Keratinocyte (primary cell): ENCODE measurements at regions not wholly inside any gene's neighbourhood (a gene's known extent, or its start where the extent isn't known, plus 50 kb on each side); places are given as distances from the start of the nearest gene placed in this dataset.

Experiments used
- DNase-seq: peaks from one replicate; pipeline ENCODE4 v3.0.0-alpha.2; 2011; ENCODE audit warnings: low read depth, missing footprints, low spot score
- FAIRE-seq: peaks from 2 replicates; lab custom pipeline; 2011; peaks lifted over from hg19 to GRCh38; lab: Jason Lieb, UNC
- H2AFZ ChIP-seq: 2 replicates; pipeline ENCODE4 v1.6.0; 2012; ENCODE audit warnings: low read length, control low read depth, inconsistent platforms; ENCODE audit not compliant: control insufficient read depth
- H3K27ac ChIP-seq: 2 replicates; pipeline ENCODE4 v1.5.1; 2011; ENCODE audit warnings: low read length; ENCODE audit not compliant: control insufficient read depth, insufficient read depth
- H3K27me3 ChIP-seq: 3 replicates; pipeline ENCODE4 v1.6.0; 2011; ENCODE audit warnings: low read length; ENCODE audit not compliant: control insufficient read depth, insufficient read depth; ENCODE audit errors: extremely low read depth
- H3K36me3 ChIP-seq, 2 experiments: 2 replicates in 1 of 2; 3 replicates in 1 of 2; pipeline ENCODE4 v1.5.1; 2011; ENCODE audit warnings: low read length in 2 of 2, mild to moderate bottlenecking in 1 of 2; ENCODE audit not compliant: control insufficient read depth in 2 of 2, insufficient read depth in 2 of 2; ENCODE audit errors: extremely low read depth in 1 of 2
- H3K4me1 ChIP-seq: 3 replicates; pipeline ENCODE4 v1.5.1; 2011; ENCODE audit warnings: low read length; ENCODE audit not compliant: control insufficient read depth, insufficient read depth; ENCODE audit errors: extremely low read depth
- H3K4me2 ChIP-seq: 3 replicates; pipeline ENCODE4 v1.6.0; 2011; ENCODE audit warnings: low read depth, low read length; ENCODE audit not compliant: control insufficient read depth, insufficient read depth; ENCODE audit errors: extremely low read depth
- H3K4me3 ChIP-seq, 3 experiments: fragments of 200-600 bp in 1 of 3; sonication (generic) in 1 of 3; 2 replicates in 2 of 3; 3 replicates in 1 of 3; pipeline ENCODE4 v1.5.1; 2011 to 2016; ENCODE audit warnings: low read length in 3 of 3, mild to moderate bottlenecking in 3 of 3, control low read depth in 2 of 3, inconsistent platforms in 1 of 3, low read depth in 1 of 3, mixed read lengths in 1 of 3, mixed run types in 1 of 3, moderate library complexity in 1 of 3; ENCODE audit not compliant: control insufficient read depth in 2 of 3, insufficient read depth in 2 of 3; ENCODE audit errors: extremely low read depth in 1 of 3
- H3K79me2 ChIP-seq: 2 replicates; pipeline ENCODE4 v1.6.0; 2012; ENCODE audit warnings: low read length; ENCODE audit not compliant: control insufficient read depth, insufficient read depth
- H3K9ac ChIP-seq: 3 replicates; pipeline ENCODE4 v1.6.0; 2011; ENCODE audit warnings: low read length; ENCODE audit not compliant: control insufficient read depth, insufficient read depth; ENCODE audit errors: extremely low read depth
- H3K9me1 ChIP-seq: 3 replicates; pipeline ENCODE4 v1.6.0; 2011; ENCODE audit warnings: low read length; ENCODE audit not compliant: control insufficient read depth, insufficient read depth; ENCODE audit errors: extremely low read depth
- H3K9me3 ChIP-seq: 2 replicates; pipeline ENCODE4 v1.5.1; 2012; ENCODE audit warnings: low read depth, low read length; ENCODE audit not compliant: control insufficient read depth
- H4K20me1 ChIP-seq: 3 replicates; pipeline ENCODE4 v1.6.0; 2011; ENCODE audit warnings: low read length; ENCODE audit not compliant: control insufficient read depth, insufficient read depth; ENCODE audit errors: extremely low read depth
- EZH2 ChIP-seq: IDR thresholded peaks from one replicate; pipeline ENCODE4 v1.6.1; 2012; ENCODE audit warnings: inconsistent platforms, mild to moderate bottlenecking, low read length, moderate library complexity
- dilution Hi-C: fragments of 300-500 bp; cut with MboI; formaldehyde crosslinking; loops from one replicate; pipeline ENCODE4 v1.7.0; 2020; ENCODE audit warnings: low sequenced_read_pairs; ENCODE audit not compliant: extremely low pct_ligation_motif_present
- TF ChIP-seq, protein P1 (sequence below), 3 experiments: IDR thresholded peaks in 1 of 3; conservative IDR thresholded peaks in 1 of 3; optimal IDR thresholded peaks in 1 of 3; 2 replicates in 2 of 3; 3 replicates in 1 of 3; pipeline versions ENCODE3 to v1.5.1; 2011; ENCODE audit warnings: low read length in 3 of 3, mild to moderate bottlenecking in 3 of 3, moderate library complexity in 2 of 3, control low read depth in 1 of 3, inconsistent platforms in 1 of 3; ENCODE audit not compliant: insufficient read depth in 2 of 3; ENCODE audit errors: extremely low read depth in 1 of 3

DNA sequence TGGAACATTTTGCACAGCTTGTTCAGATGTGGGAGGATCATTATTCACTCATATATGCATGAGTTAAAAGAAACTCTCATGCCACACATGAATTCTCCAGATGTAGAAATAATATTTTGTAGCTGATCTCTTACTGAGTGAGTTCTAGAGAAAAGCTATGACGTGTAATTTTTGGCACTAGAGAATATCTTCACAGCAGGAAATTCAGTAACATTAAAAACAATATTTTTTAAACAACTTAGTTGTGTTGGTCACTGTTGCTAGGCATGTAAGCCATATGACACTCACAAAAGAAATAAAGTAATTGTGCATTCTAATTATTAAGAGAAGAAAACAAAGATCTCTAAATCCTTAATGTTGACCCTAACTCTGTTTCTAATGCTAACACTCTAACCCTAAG lies 371.4 kb upstream of the SLC10A2 start:
- Histone ChIP-seq H3K36me3 (no peaks in the 10 kb centered on the region), H4K20me1 (no peaks in the 10 kb centered on the region), H3K4me1 (no peaks in the 10 kb centered on the region), H3K9ac (no peak overlapping the region), H3K9me3 (no peaks in the 10 kb centered on the region), H2AFZ (no peak overlapping the region), H3K27ac (no peak overlapping the region), H3K27me3 (no peaks in the 10 kb centered on the region), H3K79me2 (no peaks in the 10 kb centered on the region), H3K4me3 (no peak overlapping the region), H3K9me1 (no peaks in the 10 kb centered on the region), H3K4me2 (no peak overlapping the region)
- DNase-seq (no peak), FAIRE-seq (no peak)
- dilution Hi-C loops: no loop called here
- no peak for TF ChIP-seq EZH2
- TF ChIP-seq, protein P1, sequence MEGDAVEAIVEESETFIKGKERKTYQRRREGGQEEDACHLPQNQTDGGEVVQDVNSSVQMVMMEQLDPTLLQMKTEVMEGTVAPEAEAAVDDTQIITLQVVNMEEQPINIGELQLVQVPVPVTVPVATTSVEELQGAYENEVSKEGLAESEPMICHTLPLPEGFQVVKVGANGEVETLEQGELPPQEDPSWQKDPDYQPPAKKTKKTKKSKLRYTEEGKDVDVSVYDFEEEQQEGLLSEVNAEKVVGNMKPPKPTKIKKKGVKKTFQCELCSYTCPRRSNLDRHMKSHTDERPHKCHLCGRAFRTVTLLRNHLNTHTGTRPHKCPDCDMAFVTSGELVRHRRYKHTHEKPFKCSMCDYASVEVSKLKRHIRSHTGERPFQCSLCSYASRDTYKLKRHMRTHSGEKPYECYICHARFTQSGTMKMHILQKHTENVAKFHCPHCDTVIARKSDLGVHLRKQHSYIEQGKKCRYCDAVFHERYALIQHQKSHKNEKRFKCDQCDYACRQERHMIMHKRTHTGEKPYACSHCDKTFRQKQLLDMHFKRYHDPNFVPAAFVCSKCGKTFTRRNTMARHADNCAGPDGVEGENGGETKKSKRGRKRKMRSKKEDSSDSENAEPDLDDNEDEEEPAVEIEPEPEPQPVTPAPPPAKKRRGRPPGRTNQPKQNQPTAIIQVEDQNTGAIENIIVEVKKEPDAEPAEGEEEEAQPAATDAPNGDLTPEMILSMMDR (optimal IDR thresholded peaks at IDR 0.05 in 1 of 3, IDR thresholded peaks at IDR 0.05 in 1 of 3, conservative IDR thresholded peaks at IDR 0.05 in 1 of 3; ENCODE audit: extremely low read depth in 1 of 3, insufficient read depth in 2 of 3, low read length in 3 of 3): no peak

DNA sequence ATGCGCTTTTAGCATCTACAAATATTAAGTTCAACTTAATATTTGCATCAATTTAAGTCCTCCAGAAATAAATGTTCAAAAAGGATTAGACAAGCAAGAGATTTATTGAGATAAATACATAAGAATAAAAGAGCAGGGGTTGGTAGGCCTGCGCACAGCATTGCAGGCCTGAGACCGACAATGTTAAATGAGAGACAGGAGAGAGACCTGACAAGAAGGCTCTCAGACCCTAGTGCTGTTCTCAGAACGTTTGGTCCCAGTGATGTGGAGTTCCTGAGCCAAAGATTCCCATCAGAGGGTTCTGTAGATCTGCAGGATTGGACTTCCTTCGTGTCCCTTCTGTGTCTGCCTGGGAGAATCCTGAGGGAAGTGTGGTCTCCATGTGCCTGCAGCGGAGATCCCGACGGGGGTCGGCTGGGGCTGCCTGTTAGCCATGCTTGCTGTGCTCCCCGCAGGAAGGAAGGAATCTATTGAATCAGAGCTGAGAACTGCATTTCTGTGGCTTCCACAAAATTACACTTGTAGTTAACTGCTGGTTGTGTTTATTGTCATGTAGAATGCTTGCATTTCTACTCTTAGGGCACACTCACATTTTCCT lies 369.9 kb upstream of the SLC10A2 start:
- no peak for FAIRE-seq
- H3K4me1 ChIP-seq: no peaks in the 10 kb centered on the region
- dilution Hi-C loops: no loop called here

More for the DNA sequence above, 369.9 kb upstream of the SLC10A2 start:
- no peaks in the 10 kb centered on the region for H4K20me1 ChIP-seq
- H3K36me3 ChIP-seq: no peaks in the 10 kb centered on the region
- H3K4me2 ChIP-seq: no peak overlapping the region
- H3K9me1 ChIP-seq: no peaks in the 10 kb centered on the region
- no peaks in the 10 kb centered on the region for H3K27me3 ChIP-seq
- DNase-seq: no peak
- no peaks in the 10 kb centered on the region for H3K79me2 ChIP-seq
- no peak overlapping the region for H3K27ac ChIP-seq
- H2AFZ ChIP-seq: no peak overlapping the region
- no peaks in the 10 kb centered on the region for H3K9me3 ChIP-seq
- no peak overlapping the region for H3K9ac ChIP-seq
- no peak for TF ChIP-seq EZH2
- TF ChIP-seq, protein P1 (optimal IDR thresholded peaks at IDR 0.05 in 1 of 3, IDR thresholded peaks at IDR 0.05 in 1 of 3, conservative IDR thresholded peaks at IDR 0.05 in 1 of 3; ENCODE audit: extremely low read depth in 1 of 3, insufficient read depth in 2 of 3, low read length in 3 of 3): no peak
- H3K4me3 ChIP-seq: no peak overlapping the region
